ENCODE measurements at regions not wholly inside any gene's neighbourhood (a gene's known extent, or its start where the extent isn't known, plus 50 kb on each side); places are given as distances from the start of the nearest gene placed in this dataset.

GRCh38 chr5:133705331-133705730 lies 93.0 kb upstream of the FSTL4 start:
- DNase-seq, result no peak

- no peak for DNase-seq
These were observed 92.1 kb upstream of the FSTL4 start for GRCh38 chr5:133704411-133704810.

- no peak for DNase-seq
These were observed 91.6 kb upstream of the FSTL4 start for GRCh38 chr5:133703935-133704334.

- no peak for DNase-seq
These were observed 90.7 kb upstream of the FSTL4 start for GRCh38 chr5:133702791-133703770.

GRCh38 chr5:133701871-133702270 lies 89.5 kb upstream of the FSTL4 start:
- no peak for DNase-seq

GRCh38 chr5:133700251-133700650 lies 87.9 kb upstream of the FSTL4 start:
- no peak for DNase-seq

GRCh38 chr5:133698646-133699526 lies 86.5 kb upstream of the FSTL4 start:
- no peak for DNase-seq

GRCh38 chr5:133698259-133698554 lies 85.9 kb upstream of the FSTL4 start:
- no peak for DNase-seq

GRCh38 chr5:133697536-133698258 lies 85.4 kb upstream of the FSTL4 start:
- DNase-seq, result no peak

- no peak for DNase-seq
These were observed 84.6 kb upstream of the FSTL4 start for GRCh38 chr5:133696782-133697507.

- no peak for DNase-seq
These were observed 83.8 kb upstream of the FSTL4 start for GRCh38 chr5:133696006-133696584.

- no peak for DNase-seq
These were observed 82.0 kb upstream of the FSTL4 start for GRCh38 chr5:133694181-133694831.

- no peak for DNase-seq
These were observed 79.1 kb upstream of the FSTL4 start for GRCh38 chr5:133691448-133691847.

GRCh38 chr5:133690746-133691145 lies 78.4 kb upstream of the FSTL4 start:
- no peak for DNase-seq

- no peak for DNase-seq
These were observed 76.0 kb upstream of the FSTL4 start for GRCh38 chr5:133688391-133688790.

GRCh38 chr5:133687212-133688061 lies 75.1 kb upstream of the FSTL4 start:
- no peak for DNase-seq

- DNase-seq, result no peak
These were observed 74.2 kb upstream of the FSTL4 start for GRCh38 chr5:133686566-133686965.

GRCh38 chr5:133685402-133686018 lies 73.2 kb upstream of the FSTL4 start:
- no peak for DNase-seq

GRCh38 chr5:133683646-133684596 lies 71.6 kb upstream of the FSTL4 start:
- DNase-seq, result no peak

Data from eye (tissue), 1 donor.